IMR-90 (cell line): ENCODE measurements at regions not wholly inside any gene's neighbourhood (a gene's known extent, or its start where the extent isn't known, plus 50 kb on each side); places are given as distances from the start of the nearest gene placed in this dataset.

Experiments
- ATAC-seq: fragments of 200-7000 bp; cut with Tn5 transposase; 2 replicates; pipeline ENCODE4 v1.9.1; 2020; ENCODE audit warnings: low read depth, mild to moderate bottlenecking, moderate library complexity
- BruUV-seq: library from RNA; stranded (reverse); fragments of 400-500 nt; replicated peaks from 2 replicates; lab custom pipeline; 2021; lab: Mats Ljungman, UMichigan
- CTCF ChIA-PET: fragments of 300-600 bp; formaldehyde crosslinking; extraction: SDS; loops from one replicate; lab custom pipeline; 2021; ENCODE audit warnings: antibody characterized with exemption; lab: Yijun Ruan, JAX
- POLR2A ChIA-PET: fragments of 300-600 bp; sonication (Branson Sonifier 250); formaldehyde crosslinking; loops from one replicate; lab custom pipeline; 2022; ENCODE audit warnings: antibody characterized with exemption; ENCODE audit not compliant: unreplicated experiment; lab: Charles Lee
- DNase-seq: peaks from one replicate; pipeline ENCODE4 v3.0.0; 2013
- H2AFZ ChIP-seq: replicated peaks from 2 replicates; pipeline ENCODE3; 2013; ENCODE audit warnings: low read length, mild to moderate bottlenecking; ENCODE audit not compliant: poor library complexity
- H2AK5ac ChIP-seq: 2 replicates; pipeline ENCODE4 v1.6.1; 2013; ENCODE audit warnings: low read depth, low read length, inconsistent platforms
- H2AK9ac ChIP-seq: replicated peaks from 2 replicates; pipeline ENCODE3; 2013; ENCODE audit warnings: mild to moderate bottlenecking, low read depth, low read length, moderate library complexity; ENCODE audit not compliant: poor library complexity
- H2BK120ac ChIP-seq: 2 replicates; pipeline ENCODE4 v1.6.1; 2013; ENCODE audit warnings: low read depth, low read length, inconsistent platforms
- H2BK15ac ChIP-seq: 3 replicates; pipeline ENCODE4 v1.6.1; 2013; ENCODE audit warnings: low read depth, low read length, inconsistent platforms
- H2BK20ac ChIP-seq: 2 replicates; pipeline ENCODE4 v1.6.1; 2013; ENCODE audit warnings: low read depth, mild to moderate bottlenecking, inconsistent platforms, low read length, moderate library complexity
- H2BK5ac ChIP-seq: 2 replicates; pipeline ENCODE4 v1.6.1; 2013; ENCODE audit warnings: mild to moderate bottlenecking, low read depth, low read length, inconsistent platforms; ENCODE audit not compliant: poor library complexity, severe bottlenecking
- H3K14ac ChIP-seq: replicated peaks from 2 replicates; pipeline ENCODE4 v1.6.1; 2013; ENCODE audit warnings: low read depth, low read length, inconsistent platforms
- H3K18ac ChIP-seq: 2 replicates; pipeline ENCODE4 v1.6.1; 2013; ENCODE audit warnings: low read depth, low read length, control low read depth
- H3K23ac ChIP-seq: 2 replicates; pipeline ENCODE4 v1.6.1; 2013; ENCODE audit warnings: low read depth, low read length, inconsistent platforms
- H3K27ac ChIP-seq: 2 replicates; pipeline ENCODE4 v1.5.1; 2013; ENCODE audit warnings: mild to moderate bottlenecking, control low read depth, low read length; ENCODE audit not compliant: insufficient read depth
- H3K27me3 ChIP-seq: 2 replicates; pipeline ENCODE4 v1.6.1; 2013; ENCODE audit warnings: low read length; ENCODE audit not compliant: control insufficient read depth, insufficient read depth
- H3K36me3 ChIP-seq: 2 replicates; pipeline ENCODE4 v1.6.1; 2013; ENCODE audit warnings: low read length, mixed read lengths; ENCODE audit not compliant: control insufficient read depth, insufficient read depth
- H3K4ac ChIP-seq: 2 replicates; pipeline ENCODE4 v1.6.1; 2013; ENCODE audit warnings: low read depth, low read length, inconsistent platforms
- H3K4me1 ChIP-seq: 2 replicates; pipeline ENCODE4 v1.6.1; 2013; ENCODE audit warnings: low read length, mixed read lengths; ENCODE audit not compliant: control insufficient read depth, insufficient read depth
- H3K4me2 ChIP-seq: 2 replicates; pipeline ENCODE4 v1.6.1; 2013; ENCODE audit warnings: low read depth, mild to moderate bottlenecking, control low read depth, low read length, moderate library complexity
- H3K4me3 ChIP-seq: 2 replicates; pipeline ENCODE4 v1.5.1; 2013; ENCODE audit warnings: low read depth, mild to moderate bottlenecking, control low read depth, low read length, moderate library complexity; ENCODE audit not compliant: insufficient read depth
- H3K56ac ChIP-seq: 2 replicates; pipeline ENCODE4 v1.6.1; 2013; ENCODE audit warnings: low read length, inconsistent platforms; ENCODE audit not compliant: insufficient read depth; ENCODE audit errors: extremely low read depth
- H3K79me1 ChIP-seq, 2 experiments: 2 replicates each; pipeline ENCODE4 v1.6.1; 2013; ENCODE audit warnings: low read length in 2 of 2, inconsistent platforms in 1 of 2, low read depth in 1 of 2
- H3K9ac ChIP-seq: 2 replicates; pipeline ENCODE4 v1.6.1; 2013; ENCODE audit warnings: low read depth, low read length, control low read depth
- H3K9me1 ChIP-seq: 2 replicates; pipeline ENCODE4 v1.6.1; 2013; ENCODE audit warnings: low read length, inconsistent platforms; ENCODE audit not compliant: insufficient read depth
- H3K9me3 ChIP-seq: 2 replicates; pipeline ENCODE4 v1.6.1; 2013; ENCODE audit warnings: low read length; ENCODE audit not compliant: control insufficient read depth, insufficient read depth
- H4K20me1 ChIP-seq: 2 replicates; pipeline ENCODE4 v1.6.1; 2013; ENCODE audit warnings: low read length, inconsistent platforms; ENCODE audit not compliant: insufficient read depth
- H4K5ac ChIP-seq: 2 replicates; pipeline ENCODE4 v1.6.1; 2013; ENCODE audit warnings: mild to moderate bottlenecking, low read depth, low read length, control low read depth
- H4K8ac ChIP-seq, 2 experiments: 2 replicates each; pipeline ENCODE4 v1.6.1; 2013; ENCODE audit warnings: low read depth in 2 of 2, low read length in 2 of 2, control low read depth in 1 of 2, inconsistent platforms in 1 of 2
- H4K91ac ChIP-seq: 2 replicates; pipeline ENCODE4 v1.6.1; 2013; ENCODE audit warnings: low read depth, low read length, inconsistent platforms; ENCODE audit not compliant: insufficient read depth
- BHLHE40 ChIP-seq: fragments of 150-350 bp; IDR thresholded peaks from 2 replicates; pipeline ENCODE4 v1.6.1; 2016; ENCODE audit warnings: mild to moderate bottlenecking, low read depth, low read length
- CEBPB ChIP-seq: IDR thresholded peaks from 2 replicates; pipeline ENCODE4 v1.6.1; 2012; ENCODE audit warnings: low read depth, low read length, improper control_type of control experiment
- CHD1 ChIP-seq: IDR thresholded peaks from 2 replicates; pipeline ENCODE4 v1.6.1; 2012; ENCODE audit warnings: low read depth, low read length, improper control_type of control experiment
- FOS ChIP-seq: fragments of 150-350 bp; IDR thresholded peaks from 2 replicates; pipeline ENCODE4 v1.6.1; 2016; ENCODE audit warnings: low read depth, low read length
- MAFK ChIP-seq: IDR thresholded peaks from 2 replicates; pipeline ENCODE4 v1.6.1; 2012; ENCODE audit warnings: low read depth, low read length, improper control_type of control experiment
- MAZ ChIP-seq: IDR thresholded peaks from 2 replicates; pipeline ENCODE4 v1.6.1; 2012; ENCODE audit warnings: low read depth, mild to moderate bottlenecking, low read length, improper control_type of control experiment, moderate library complexity, borderline replicate concordance
- MXI1 ChIP-seq: IDR thresholded peaks from 2 replicates; pipeline ENCODE4 v1.6.1; 2012; ENCODE audit warnings: low read depth, mild to moderate bottlenecking, low read length, moderate library complexity, borderline replicate concordance
- NFE2L2 ChIP-seq: fragments of 150-350 bp; IDR thresholded peaks from 2 replicates; pipeline ENCODE4 v1.6.1; 2016; ENCODE audit warnings: low read depth, mild to moderate bottlenecking, low read length
- POLR2A ChIP-seq: IDR thresholded peaks from 2 replicates; pipeline ENCODE4 v1.6.1; 2012; ENCODE audit warnings: mild to moderate bottlenecking, low read depth, low read length
- RAD21 ChIP-seq: IDR thresholded peaks from 2 replicates; pipeline ENCODE4 v1.6.1; 2012; ENCODE audit warnings: low read length, improper control_type of control experiment
- RCOR1 ChIP-seq: IDR thresholded peaks from 2 replicates; pipeline ENCODE4 v1.6.1; 2012; ENCODE audit warnings: mild to moderate bottlenecking, low read length, improper control_type of control experiment; ENCODE audit not compliant: insufficient replicate concordance
- RFX5 ChIP-seq: IDR thresholded peaks from 2 replicates; pipeline ENCODE4 v1.8.0; 2012; ENCODE audit warnings: low read depth, mild to moderate bottlenecking, low read length, moderate library complexity
- SMC3 ChIP-seq: fragments of 150-350 bp; IDR thresholded peaks from 2 replicates; pipeline ENCODE4 v1.6.1; 2016; ENCODE audit warnings: low read depth, mild to moderate bottlenecking, antibody characterized with exemption, low read length, moderate library complexity
- WGBS, 2 experiments: methylation state at CpG; one replicate each; pipeline versions ENCODE4 v1.1.5 to v1.1.7; 2013; ENCODE audit warnings: missing lambda C conversion rate in 2 of 2; ENCODE audit not compliant: insufficient read length in 1 of 2; ENCODE audit errors: extremely low coverage in 2 of 2; 5-methylcytosine and 5-hydroxymethylcytosine counted together
- dilution Hi-C: fragments of 300-500 bp; cut with HindIII; formaldehyde crosslinking; loops from one replicate; pipeline ENCODE4 v1.14.3; 2018; ENCODE audit warnings: low sequenced_read_pairs; ENCODE audit not compliant: unreplicated experiment
- in situ Hi-C: fragments of 300-500 bp; cut with MboI; formaldehyde crosslinking; loops from 3 replicates; pipeline ENCODE4 v1.14.3; 2019; ENCODE audit warnings: low sequenced_read_pairs, inconsistent platforms, mixed read lengths
- intact Hi-C: fragments of 100-400 bp; cut with micrococcal nuclease; formaldehyde crosslinking; loops from 2 replicates; pipeline ENCODE4 v1.10.0; 2022
- TF ChIP-seq, protein P1 (sequence below): fragments of 150-350 bp; IDR thresholded peaks from 2 replicates; pipeline ENCODE4 v1.6.1; 2016; ENCODE audit warnings: low read depth, mild to moderate bottlenecking, low read length, moderate library complexity, borderline replicate concordance
- TF ChIP-seq, protein P2 (sequence below): fragments of 150-350 bp; IDR thresholded peaks from 2 replicates; pipeline ENCODE4 v1.6.1; 2017; ENCODE audit warnings: mild to moderate bottlenecking, antibody characterized with exemption, low read length, low read depth
- TF ChIP-seq, protein P3 (sequence below): conservative IDR thresholded peaks from 2 replicates; pipeline ENCODE4 v1.5.1; 2012; ENCODE audit warnings: mild to moderate bottlenecking, low read depth, low read length, improper control_type of control experiment

DNA sequence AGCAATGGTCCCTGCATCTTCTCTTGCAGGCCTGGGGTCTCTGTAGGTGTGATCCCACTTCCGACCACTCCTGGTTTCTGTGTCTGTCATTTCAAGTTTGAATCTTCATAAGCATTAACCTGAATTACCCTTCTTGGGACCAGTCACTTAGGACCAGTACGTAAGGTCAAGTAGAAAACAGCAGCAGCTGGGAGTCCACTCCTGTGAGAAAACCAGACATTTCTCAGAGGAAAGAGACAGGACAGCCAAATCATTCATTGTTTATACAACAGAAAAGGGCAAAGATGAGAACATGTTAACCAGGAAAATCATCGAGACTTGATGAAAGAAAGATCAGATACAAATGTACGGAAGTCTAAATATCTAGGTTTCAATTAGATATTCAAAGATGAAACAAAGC is 163.0 kb downstream of the MREG start:
- H4K5ac ChIP-seq, result peak overlapping the region; percentile 24; the same call in 1 of the 2 replicates
- dilution Hi-C loops, result no loop called here
- H3K9me1 ChIP-seq, result no peaks in the 10 kb centered on the region; the same call in 1 of the 2 replicates
- H2AFZ ChIP-seq, result no peak overlapping the region
- no peaks in the 10 kb centered on the region for H3K79me1 ChIP-seq
- 100% methylated on average over 1 of the region's 4 CpGs; no CpG with 5 or more reads in 1 of the 2 experiments for WGBS, 2 experiments
- H4K91ac ChIP-seq, result peak overlapping the region; percentile 62
- no peak overlapping the region for H3K56ac ChIP-seq
- H3K27me3 ChIP-seq, result no peaks in the 10 kb centered on the region
- peak overlapping the region; percentile 96 for H2BK15ac ChIP-seq
- H3K27ac ChIP-seq, result no peak overlapping the region
- H3K9me3 ChIP-seq, result no peaks in the 10 kb centered on the region; the same call in 1 of the 2 replicates
- no peak overlapping the region for H3K4me2 ChIP-seq
- H2BK20ac ChIP-seq, result peak overlapping the region; percentile 77
- H4K20me1 ChIP-seq, result no peaks in the 10 kb centered on the region
- ChIA-PET CTCF (no interaction called here), POLR2A (no interaction called here)
- H3K4me1 ChIP-seq, result peaks cover 11% of the 10 kb centered on the region
- peak overlapping the region; percentile 81 for H2BK120ac ChIP-seq
- peak overlapping the region; percentile 84 for H2BK5ac ChIP-seq
- H3K14ac ChIP-seq, result peak overlapping the region; percentile 2; the same call in 1 of the 2 replicates
- no peaks in the 10 kb centered on the region for H3K36me3 ChIP-seq
- no peak overlapping the region for H2AK9ac ChIP-seq
- in situ Hi-C loops, result no loop called here
- H3K9ac ChIP-seq, result no peak overlapping the region
- peak overlapping the region; percentile 29 to 54; a peak in 3 of 4 replicates for H4K8ac ChIP-seq
- H3K4ac ChIP-seq, result peak overlapping the region; percentile 75
- intact Hi-C loops, result no loop called here
- peak overlapping the region; percentile 52; the same call in 1 of the 2 replicates for H3K23ac ChIP-seq
- H3K4me3 ChIP-seq, result no peak overlapping the region
- H3K18ac ChIP-seq, result peak overlapping the region; percentile 21; the same call in 1 of the 2 replicates
- peak overlapping the region; percentile 83; the same call in 1 of the 2 replicates for H2AK5ac ChIP-seq
- BruUV-seq, result no TSS peak
- peak; percentile 26 for DNase-seq
- TF ChIP-seq CHD1 (no peak), MAFK (no peak), NFE2L2 (no peak), RCOR1 (no peak), RAD21 (no peak), MAZ (no peak), FOS (no peak), POLR2A (no peak), RFX5 (no peak), CEBPB (no peak), MXI1 (no peak), BHLHE40 (no peak), SMC3 (no peak)
- TF ChIP-seq, protein P1, sequence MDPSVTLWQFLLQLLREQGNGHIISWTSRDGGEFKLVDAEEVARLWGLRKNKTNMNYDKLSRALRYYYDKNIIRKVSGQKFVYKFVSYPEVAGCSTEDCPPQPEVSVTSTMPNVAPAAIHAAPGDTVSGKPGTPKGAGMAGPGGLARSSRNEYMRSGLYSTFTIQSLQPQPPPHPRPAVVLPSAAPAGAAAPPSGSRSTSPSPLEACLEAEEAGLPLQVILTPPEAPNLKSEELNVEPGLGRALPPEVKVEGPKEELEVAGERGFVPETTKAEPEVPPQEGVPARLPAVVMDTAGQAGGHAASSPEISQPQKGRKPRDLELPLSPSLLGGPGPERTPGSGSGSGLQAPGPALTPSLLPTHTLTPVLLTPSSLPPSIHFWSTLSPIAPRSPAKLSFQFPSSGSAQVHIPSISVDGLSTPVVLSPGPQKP, result no peak
- TF ChIP-seq, protein P2, sequence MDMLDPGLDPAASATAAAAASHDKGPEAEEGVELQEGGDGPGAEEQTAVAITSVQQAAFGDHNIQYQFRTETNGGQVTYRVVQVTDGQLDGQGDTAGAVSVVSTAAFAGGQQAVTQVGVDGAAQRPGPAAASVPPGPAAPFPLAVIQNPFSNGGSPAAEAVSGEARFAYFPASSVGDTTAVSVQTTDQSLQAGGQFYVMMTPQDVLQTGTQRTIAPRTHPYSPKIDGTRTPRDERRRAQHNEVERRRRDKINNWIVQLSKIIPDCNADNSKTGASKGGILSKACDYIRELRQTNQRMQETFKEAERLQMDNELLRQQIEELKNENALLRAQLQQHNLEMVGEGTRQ, result no peak
- TF ChIP-seq, protein P3, sequence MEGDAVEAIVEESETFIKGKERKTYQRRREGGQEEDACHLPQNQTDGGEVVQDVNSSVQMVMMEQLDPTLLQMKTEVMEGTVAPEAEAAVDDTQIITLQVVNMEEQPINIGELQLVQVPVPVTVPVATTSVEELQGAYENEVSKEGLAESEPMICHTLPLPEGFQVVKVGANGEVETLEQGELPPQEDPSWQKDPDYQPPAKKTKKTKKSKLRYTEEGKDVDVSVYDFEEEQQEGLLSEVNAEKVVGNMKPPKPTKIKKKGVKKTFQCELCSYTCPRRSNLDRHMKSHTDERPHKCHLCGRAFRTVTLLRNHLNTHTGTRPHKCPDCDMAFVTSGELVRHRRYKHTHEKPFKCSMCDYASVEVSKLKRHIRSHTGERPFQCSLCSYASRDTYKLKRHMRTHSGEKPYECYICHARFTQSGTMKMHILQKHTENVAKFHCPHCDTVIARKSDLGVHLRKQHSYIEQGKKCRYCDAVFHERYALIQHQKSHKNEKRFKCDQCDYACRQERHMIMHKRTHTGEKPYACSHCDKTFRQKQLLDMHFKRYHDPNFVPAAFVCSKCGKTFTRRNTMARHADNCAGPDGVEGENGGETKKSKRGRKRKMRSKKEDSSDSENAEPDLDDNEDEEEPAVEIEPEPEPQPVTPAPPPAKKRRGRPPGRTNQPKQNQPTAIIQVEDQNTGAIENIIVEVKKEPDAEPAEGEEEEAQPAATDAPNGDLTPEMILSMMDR, result no peak
- peak; percentile 35; the same call in 1 of the 2 replicates for ATAC-seq
